Endothelial cell of umbilical vein (primary cell): ENCODE measurements at regions not wholly inside any gene's neighbourhood (a gene's known extent, or its start where the extent isn't known, plus 50 kb on each side); places are given as distances from the start of the nearest gene placed in this dataset.

ENCODE experiments used
- MYC ChIP-seq: IDR thresholded peaks from one replicate; pipeline ENCODE4 v1.6.1; 2011; ENCODE audit warnings: mild to moderate bottlenecking, low read depth, low read length
- POLR2A ChIP-seq: IDR thresholded peaks from 2 replicates; pipeline ENCODE4 v1.6.1; 2012; ENCODE audit warnings: low read depth, mild to moderate bottlenecking, control low read depth, low read length
- TF ChIP-seq, protein P1 (sequence below), 2 donors: IDR thresholded peaks; 1 replicate in 1 of 2; 2 replicates in 1 of 2; pipeline ENCODE4 v1.5.1; 2011; ENCODE audit warnings: low read length in 2 of 2, mild to moderate bottlenecking in 2 of 2, moderate library complexity in 2 of 2, control low read depth in 1 of 2, inconsistent platforms in 1 of 2, low read depth in 1 of 2; ENCODE audit not compliant: insufficient read depth in 1 of 2; ENCODE audit errors: extremely low read depth in 1 of 2

DNA sequence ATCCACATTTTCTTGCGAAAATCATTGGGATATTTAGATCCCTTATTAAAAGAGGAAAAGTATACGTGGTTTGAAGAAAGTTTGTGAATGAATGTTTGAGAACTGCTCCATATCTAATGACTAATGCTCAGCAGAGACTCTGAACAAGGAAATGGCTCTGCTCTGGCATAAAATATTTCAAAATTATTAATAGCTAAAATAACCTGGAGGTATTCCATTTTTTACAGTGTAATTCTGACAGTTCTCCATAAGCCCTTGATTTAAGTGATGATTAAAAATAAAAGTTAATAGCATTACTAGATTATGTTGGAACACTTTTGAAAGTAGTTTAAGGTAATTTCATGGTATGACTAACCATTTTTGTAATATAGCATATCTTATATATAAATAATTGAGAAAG, 1276.9 kb upstream of the TENM3 start:
- TF ChIP-seq MYC (no peak), POLR2A (no peak)
- TF ChIP-seq, protein P1, sequence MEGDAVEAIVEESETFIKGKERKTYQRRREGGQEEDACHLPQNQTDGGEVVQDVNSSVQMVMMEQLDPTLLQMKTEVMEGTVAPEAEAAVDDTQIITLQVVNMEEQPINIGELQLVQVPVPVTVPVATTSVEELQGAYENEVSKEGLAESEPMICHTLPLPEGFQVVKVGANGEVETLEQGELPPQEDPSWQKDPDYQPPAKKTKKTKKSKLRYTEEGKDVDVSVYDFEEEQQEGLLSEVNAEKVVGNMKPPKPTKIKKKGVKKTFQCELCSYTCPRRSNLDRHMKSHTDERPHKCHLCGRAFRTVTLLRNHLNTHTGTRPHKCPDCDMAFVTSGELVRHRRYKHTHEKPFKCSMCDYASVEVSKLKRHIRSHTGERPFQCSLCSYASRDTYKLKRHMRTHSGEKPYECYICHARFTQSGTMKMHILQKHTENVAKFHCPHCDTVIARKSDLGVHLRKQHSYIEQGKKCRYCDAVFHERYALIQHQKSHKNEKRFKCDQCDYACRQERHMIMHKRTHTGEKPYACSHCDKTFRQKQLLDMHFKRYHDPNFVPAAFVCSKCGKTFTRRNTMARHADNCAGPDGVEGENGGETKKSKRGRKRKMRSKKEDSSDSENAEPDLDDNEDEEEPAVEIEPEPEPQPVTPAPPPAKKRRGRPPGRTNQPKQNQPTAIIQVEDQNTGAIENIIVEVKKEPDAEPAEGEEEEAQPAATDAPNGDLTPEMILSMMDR (IDR thresholded peaks at IDR 0.05; ENCODE audit: extremely low read depth in 1 of 2, insufficient read depth in 1 of 2, low read depth in 1 of 2, low read length in 2 of 2): no peak
